ENCODE measurements at regions not wholly inside any gene's neighbourhood (a gene's known extent, or its start where the extent isn't known, plus 50 kb on each side); places are given as distances from the start of the nearest gene placed in this dataset.

GRCh38 chr1:14377386-14377785, 221.1 kb upstream of the KAZN start:
- TF ChIP-seq CTCF (IDR thresholded peaks at IDR 0.05; ENCODE audit: extremely low read depth in 1 of 2, insufficient read depth in 1 of 2, low read depth in 1 of 2, low read length in 2 of 2) (no peak), POLR2A (IDR thresholded peaks at IDR 0.05; ENCODE audit: low read depth, low read length) (no peak), EZH2 (IDR thresholded peaks at IDR 0.05; ENCODE audit: borderline replicate concordance, low read depth, low read length, severe bottlenecking) (no peak), POLR2AphosphoS5 (IDR thresholded peaks at IDR 0.05; ENCODE audit: insufficient read depth, low read depth, low read length) (no peak), MAX (IDR thresholded peaks at IDR 0.05; ENCODE audit: insufficient read depth, insufficient read length) (no peak), GATA2 (IDR thresholded peaks at IDR 0.05; ENCODE audit: insufficient read depth, insufficient read length, low read depth, low read length) (no peak), MYC (IDR thresholded peaks at IDR 0.05; ENCODE audit: low read depth, low read length) (no peak), FOS (IDR thresholded peaks at IDR 0.05; ENCODE audit: borderline replicate concordance, insufficient read depth, low read length) (no peak), JUN (IDR thresholded peaks at IDR 0.05; ENCODE audit: borderline replicate concordance, insufficient read depth, insufficient read length, low read depth) (no peak)
